HL-60 (cell line): ENCODE measurements at regions not wholly inside any gene's neighbourhood (a gene's known extent, or its start where the extent isn't known, plus 50 kb on each side); places are given as distances from the start of the nearest gene placed in this dataset.

Experiments
- DNase-seq, 2 experiments: peaks; one replicate each; pipeline ENCODE4 v3.0.0-alpha.2; 2010 to 2020; ENCODE audit warnings: low read depth in 1 of 2, low spot score in 1 of 2
- H3K27ac ChIP-seq: fragments of 250-450 bp; sonication (Bioruptor Pico); replicated peaks from 2 replicates; pipeline ENCODE4 v1.5.1; 2020; ENCODE audit warnings: mild to moderate bottlenecking, moderate library complexity
- H3K27me3 ChIP-seq: fragments of 250-450 bp; sonication (Bioruptor Pico); 2 replicates; pipeline ENCODE4 v1.5.1; 2021; ENCODE audit warnings: mild to moderate bottlenecking, moderate library complexity; ENCODE audit not compliant: insufficient read depth, poor library complexity, severe bottlenecking
- H3K4me3 ChIP-seq: replicated peaks from 2 replicates; pipeline ENCODE4 v1.5.1; 2011; ENCODE audit warnings: mild to moderate bottlenecking, control low read depth, low read length; ENCODE audit not compliant: insufficient read depth
- GABPA ChIP-seq: IDR thresholded peaks from 2 replicates; pipeline ENCODE4 v1.6.1; 2012; ENCODE audit warnings: low read depth
- POLR2AphosphoS5 ChIP-seq: IDR thresholded peaks from 2 replicates; pipeline ENCODE4 v1.6.1; 2012; ENCODE audit warnings: low read depth
- SPI1 ChIP-seq: IDR thresholded peaks from 2 replicates; pipeline ENCODE4 v1.6.1; 2012; ENCODE audit warnings: low read depth, mild to moderate bottlenecking, borderline replicate concordance
- TF ChIP-seq, protein P1 (sequence below): IDR thresholded peaks from 2 replicates; pipeline ENCODE4 v1.6.1; 2012; ENCODE audit warnings: low read depth; ENCODE audit not compliant: insufficient replicate concordance
- TF ChIP-seq, protein P2 (sequence below): IDR thresholded peaks from one replicate; pipeline ENCODE4 v1.5.1; 2011; ENCODE audit warnings: low read length, control low read depth, inconsistent platforms; ENCODE audit not compliant: insufficient read depth

DNA sequence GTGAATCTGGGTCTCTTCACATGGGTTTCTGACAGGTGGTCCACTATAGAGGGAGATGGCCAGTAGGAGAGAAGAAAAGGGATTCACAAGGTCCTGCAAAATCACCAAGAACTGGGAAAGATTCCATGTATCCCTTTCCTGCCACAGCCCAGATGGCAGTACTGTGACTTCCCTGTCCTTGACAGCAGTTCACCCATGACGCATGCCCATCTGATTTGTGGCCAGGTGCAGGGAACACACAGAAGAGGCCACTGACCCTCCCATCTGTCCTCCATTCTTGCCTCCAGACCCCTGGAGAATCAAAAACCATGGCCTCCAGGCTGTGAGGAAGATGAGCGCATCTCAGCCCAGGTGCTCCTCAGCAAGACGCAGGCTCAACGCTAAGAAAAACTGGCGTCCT, 183.1 kb upstream of the RREB1 start:
- Histone ChIP-seq H3K27ac (no peak overlapping the region), H3K27me3 (no peaks in the 10 kb centered on the region), H3K4me3 (no peak overlapping the region)
- DNase-seq, result no peak
- TF ChIP-seq, protein P1, sequence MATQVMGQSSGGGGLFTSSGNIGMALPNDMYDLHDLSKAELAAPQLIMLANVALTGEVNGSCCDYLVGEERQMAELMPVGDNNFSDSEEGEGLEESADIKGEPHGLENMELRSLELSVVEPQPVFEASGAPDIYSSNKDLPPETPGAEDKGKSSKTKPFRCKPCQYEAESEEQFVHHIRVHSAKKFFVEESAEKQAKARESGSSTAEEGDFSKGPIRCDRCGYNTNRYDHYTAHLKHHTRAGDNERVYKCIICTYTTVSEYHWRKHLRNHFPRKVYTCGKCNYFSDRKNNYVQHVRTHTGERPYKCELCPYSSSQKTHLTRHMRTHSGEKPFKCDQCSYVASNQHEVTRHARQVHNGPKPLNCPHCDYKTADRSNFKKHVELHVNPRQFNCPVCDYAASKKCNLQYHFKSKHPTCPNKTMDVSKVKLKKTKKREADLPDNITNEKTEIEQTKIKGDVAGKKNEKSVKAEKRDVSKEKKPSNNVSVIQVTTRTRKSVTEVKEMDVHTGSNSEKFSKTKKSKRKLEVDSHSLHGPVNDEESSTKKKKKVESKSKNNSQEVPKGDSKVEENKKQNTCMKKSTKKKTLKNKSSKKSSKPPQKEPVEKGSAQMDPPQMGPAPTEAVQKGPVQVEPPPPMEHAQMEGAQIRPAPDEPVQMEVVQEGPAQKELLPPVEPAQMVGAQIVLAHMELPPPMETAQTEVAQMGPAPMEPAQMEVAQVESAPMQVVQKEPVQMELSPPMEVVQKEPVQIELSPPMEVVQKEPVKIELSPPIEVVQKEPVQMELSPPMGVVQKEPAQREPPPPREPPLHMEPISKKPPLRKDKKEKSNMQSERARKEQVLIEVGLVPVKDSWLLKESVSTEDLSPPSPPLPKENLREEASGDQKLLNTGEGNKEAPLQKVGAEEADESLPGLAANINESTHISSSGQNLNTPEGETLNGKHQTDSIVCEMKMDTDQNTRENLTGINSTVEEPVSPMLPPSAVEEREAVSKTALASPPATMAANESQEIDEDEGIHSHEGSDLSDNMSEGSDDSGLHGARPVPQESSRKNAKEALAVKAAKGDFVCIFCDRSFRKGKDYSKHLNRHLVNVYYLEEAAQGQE, result no peak
- TF ChIP-seq GABPA (no peak), SPI1 (no peak), POLR2AphosphoS5 (no peak)
- TF ChIP-seq, protein P2, sequence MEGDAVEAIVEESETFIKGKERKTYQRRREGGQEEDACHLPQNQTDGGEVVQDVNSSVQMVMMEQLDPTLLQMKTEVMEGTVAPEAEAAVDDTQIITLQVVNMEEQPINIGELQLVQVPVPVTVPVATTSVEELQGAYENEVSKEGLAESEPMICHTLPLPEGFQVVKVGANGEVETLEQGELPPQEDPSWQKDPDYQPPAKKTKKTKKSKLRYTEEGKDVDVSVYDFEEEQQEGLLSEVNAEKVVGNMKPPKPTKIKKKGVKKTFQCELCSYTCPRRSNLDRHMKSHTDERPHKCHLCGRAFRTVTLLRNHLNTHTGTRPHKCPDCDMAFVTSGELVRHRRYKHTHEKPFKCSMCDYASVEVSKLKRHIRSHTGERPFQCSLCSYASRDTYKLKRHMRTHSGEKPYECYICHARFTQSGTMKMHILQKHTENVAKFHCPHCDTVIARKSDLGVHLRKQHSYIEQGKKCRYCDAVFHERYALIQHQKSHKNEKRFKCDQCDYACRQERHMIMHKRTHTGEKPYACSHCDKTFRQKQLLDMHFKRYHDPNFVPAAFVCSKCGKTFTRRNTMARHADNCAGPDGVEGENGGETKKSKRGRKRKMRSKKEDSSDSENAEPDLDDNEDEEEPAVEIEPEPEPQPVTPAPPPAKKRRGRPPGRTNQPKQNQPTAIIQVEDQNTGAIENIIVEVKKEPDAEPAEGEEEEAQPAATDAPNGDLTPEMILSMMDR, result no peak

DNA sequence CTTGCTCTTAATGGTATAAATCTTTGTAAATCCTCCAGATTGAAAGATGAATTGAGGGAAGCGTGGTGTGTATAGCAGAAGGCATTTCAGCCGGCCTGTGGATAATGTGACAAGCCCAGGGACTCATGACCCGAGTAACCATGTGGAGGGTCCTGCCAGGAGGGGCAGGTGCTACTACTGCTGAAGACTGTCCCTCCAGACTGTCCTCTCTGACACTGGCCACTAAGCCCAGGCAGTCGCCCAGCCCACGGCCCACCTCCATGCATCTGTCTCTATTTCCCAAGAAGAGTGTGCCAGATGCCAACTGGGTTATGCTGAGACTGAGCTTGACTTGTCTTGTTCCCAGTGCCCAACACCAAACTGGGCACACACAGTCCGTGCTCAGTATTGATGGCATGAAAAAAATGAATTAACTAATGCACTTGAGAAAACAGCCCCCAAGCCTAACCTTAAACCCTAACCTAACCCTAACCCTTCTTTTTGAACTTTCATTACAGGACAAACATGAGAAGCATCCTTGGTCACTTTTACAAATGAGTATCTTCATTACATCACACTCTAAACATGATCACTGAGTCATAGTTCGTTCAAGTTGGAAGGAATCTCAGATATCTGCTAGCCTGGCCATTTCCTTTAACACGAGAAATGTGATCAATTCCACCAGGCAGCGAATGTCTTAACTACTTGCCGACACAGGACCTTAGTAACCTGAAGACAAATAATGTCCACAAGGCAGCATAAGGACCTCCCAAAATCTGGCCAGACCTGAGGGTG, 182.2 kb upstream of the RREB1 start:
- no peaks in the 10 kb centered on the region for H3K27me3 ChIP-seq
- DNase-seq, result no peak
- H3K4me3 ChIP-seq, result no peak overlapping the region
- TF ChIP-seq, protein P1, result no peak
- no peak for TF ChIP-seq GABPA
- no peak for TF ChIP-seq SPI1
- TF ChIP-seq, protein P2, result no peak
- TF ChIP-seq POLR2AphosphoS5, result no peak
- no peak overlapping the region for H3K27ac ChIP-seq

DNA sequence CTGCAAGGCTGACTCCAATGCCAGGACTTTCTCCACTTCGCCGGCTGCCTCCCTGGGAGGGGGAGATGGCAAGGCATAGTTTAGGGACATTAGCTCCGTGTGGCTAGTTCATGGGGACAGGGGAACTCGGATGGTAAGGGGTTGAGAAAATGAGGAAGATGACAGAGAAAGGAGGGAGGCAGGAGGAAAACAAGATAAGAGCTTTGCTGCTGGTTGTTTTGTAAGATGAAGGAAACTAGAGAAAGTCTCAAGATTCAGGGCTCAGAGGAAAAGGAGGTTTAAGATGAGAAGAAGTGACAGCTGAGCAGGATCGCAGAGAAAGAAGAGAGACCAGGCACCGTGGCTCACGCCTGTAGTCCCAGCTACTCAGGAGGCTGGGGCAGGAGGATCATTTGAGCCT, 180.9 kb upstream of the RREB1 start:
- no peak for DNase-seq
- H3K4me3 ChIP-seq, result no peak overlapping the region
- TF ChIP-seq, protein P1, result no peak
- no peak for TF ChIP-seq POLR2AphosphoS5
- TF ChIP-seq, protein P2, result no peak
- TF ChIP-seq SPI1, result peak; percentile 15; the same call in 1 of the 2 replicates
- no peaks in the 10 kb centered on the region for H3K27me3 ChIP-seq
- peak overlapping the region; percentile 85 for H3K27ac ChIP-seq
